H1 (cell line): ENCODE measurements at regions not wholly inside any gene's neighbourhood (a gene's known extent, or its start where the extent isn't known, plus 50 kb on each side); places are given as distances from the start of the nearest gene placed in this dataset.

ENCODE experiments used
- CTCF ChIA-PET: fragments of 300-600 bp; sonication (Branson Sonifier 250); formaldehyde crosslinking; loops from one replicate; lab custom pipeline; 2021; ENCODE audit not compliant: partially characterized antibody; lab: Charles Lee
- POLR2A ChIA-PET: fragments of 300-600 bp; sonication (Branson Sonifier 250); formaldehyde crosslinking; loops from one replicate; lab custom pipeline; 2021; ENCODE audit warnings: inconsistent platforms; ENCODE audit not compliant: partially characterized antibody; lab: Charles Lee
- DNase-seq, 2 experiments: peaks; one replicate each; pipeline versions ENCODE4 v3.0.0 to v3.0.0-alpha.2; 2010 to 2022; ENCODE audit warnings: low spot score in 2 of 2, low read depth in 1 of 2, mixed read lengths in 1 of 2
- FAIRE-seq: peaks from 2 replicates; lab custom pipeline; 2011; peaks lifted over from hg19 to GRCh38; lab: Jason Lieb, UNC
- H2AFZ ChIP-seq: 2 replicates; pipeline ENCODE4 v1.8.1; 2012; ENCODE audit warnings: low read length, inconsistent platforms
- H2AK5ac ChIP-seq: 2 replicates; pipeline ENCODE4 v1.6.1; 2013; ENCODE audit warnings: low read depth, low read length
- H2BK120ac ChIP-seq: replicated peaks from 2 replicates; pipeline ENCODE3; 2013; ENCODE audit warnings: low read depth, low read length, inconsistent platforms
- H2BK12ac ChIP-seq: 2 replicates; pipeline ENCODE4 v1.6.1; 2013; ENCODE audit warnings: low read depth, low read length
- H2BK15ac ChIP-seq: 2 replicates; pipeline ENCODE4 v1.6.1; 2013; ENCODE audit warnings: low read length
- H2BK20ac ChIP-seq: 2 replicates; pipeline ENCODE4 v1.6.1; 2013; ENCODE audit warnings: low read length
- H2BK5ac ChIP-seq: 2 replicates; pipeline ENCODE4 v1.6.1; 2013; ENCODE audit warnings: low read depth, low read length
- H3K14ac ChIP-seq: 2 replicates; pipeline ENCODE4 v1.6.1; 2013; ENCODE audit warnings: inconsistent platforms; ENCODE audit not compliant: insufficient read length
- H3K18ac ChIP-seq: 2 replicates; pipeline ENCODE4 v1.6.1; 2013; ENCODE audit warnings: low read length; ENCODE audit errors: extremely low read depth
- H3K23ac ChIP-seq: 2 replicates; pipeline ENCODE4 v1.6.1; 2013; ENCODE audit warnings: inconsistent platforms; ENCODE audit not compliant: insufficient read length
- H3K23me2 ChIP-seq: 2 replicates; pipeline ENCODE4 v1.6.1; 2013; ENCODE audit warnings: low read depth, low read length
- H3K27ac ChIP-seq: 2 replicates; pipeline ENCODE4 v1.6.1; 2011; ENCODE audit warnings: low read depth, low read length, inconsistent platforms
- H3K27me3 ChIP-seq, 4 experiments: replicated peaks in 1 of 4; 1 replicate in 1 of 4; 2 replicates in 3 of 4; pipeline versions ENCODE4 v1.6.1 to v1.8.1; 2011 to 2013; ENCODE audit warnings: low read length in 3 of 4, mild to moderate bottlenecking in 3 of 4, inconsistent platforms in 2 of 4, mixed read lengths in 2 of 4, moderate library complexity in 1 of 4; ENCODE audit not compliant: control insufficient read depth in 3 of 4, insufficient read depth in 3 of 4; ENCODE audit errors: extremely low read depth in 1 of 4
- H3K36me3 ChIP-seq, 4 experiments: 2 replicates each; pipeline versions ENCODE4 v1.6.1 to v1.8.1; 2011 to 2013; ENCODE audit warnings: mild to moderate bottlenecking in 4 of 4, low read length in 3 of 4, moderate library complexity in 2 of 4, control low read depth in 1 of 4, inconsistent platforms in 1 of 4; ENCODE audit not compliant: insufficient read depth in 4 of 4, control insufficient read depth in 2 of 4
- H3K4ac ChIP-seq: replicated peaks from 2 replicates; pipeline ENCODE3; 2013; ENCODE audit warnings: low read length, low read depth, mixed read lengths, inconsistent platforms; ENCODE audit not compliant: insufficient read length
- H3K4me1 ChIP-seq, 4 experiments: replicated peaks in 1 of 4; 1 replicate in 1 of 4; 2 replicates in 3 of 4; pipeline versions ENCODE4 v1.6.1 to v1.8.1; 2011 to 2013; ENCODE audit warnings: low read length in 3 of 4, inconsistent platforms in 2 of 4, mixed read lengths in 1 of 4; ENCODE audit not compliant: insufficient read depth in 4 of 4, control insufficient read depth in 3 of 4
- H3K4me2 ChIP-seq, 2 experiments: 2 replicates each; pipeline versions ENCODE4 v1.6.1 to v1.8.1; 2011 to 2013; ENCODE audit warnings: low read depth in 2 of 2, low read length in 2 of 2, control low read depth in 1 of 2, inconsistent platforms in 1 of 2, mild to moderate bottlenecking in 1 of 2; ENCODE audit not compliant: insufficient read depth in 1 of 2
- H3K4me3 ChIP-seq, 4 experiments: fragments of 200-600, 300-600 bp in 1 of 4; sonication (generic), shearing (Covaris generic), sonication (Bioruptor Twin) in 1 of 4; 2 replicates each; pipeline versions ENCODE4 v1.5.1 to v1.8.1; 2011 to 2016; ENCODE audit warnings: low read length in 4 of 4, low read depth in 3 of 4, control low read depth in 2 of 4, inconsistent platforms in 2 of 4, mild to moderate bottlenecking in 2 of 4, mixed read lengths in 1 of 4, moderate library complexity in 1 of 4; ENCODE audit not compliant: insufficient read depth in 2 of 4; ENCODE audit errors: extremely low read depth in 1 of 4
- H3K56ac ChIP-seq: replicated peaks from 2 replicates; pipeline ENCODE3; 2013; ENCODE audit warnings: low read depth, mild to moderate bottlenecking, mixed read lengths, low read length, inconsistent platforms; ENCODE audit not compliant: insufficient read length
- H3K79me1 ChIP-seq: 2 replicates; pipeline ENCODE4 v1.6.1; 2013; ENCODE audit warnings: low read depth, low read length, control low read depth
- H3K79me2 ChIP-seq, 2 experiments: 2 replicates each; pipeline versions ENCODE4 v1.6.1 to v1.8.1; 2012 to 2013; ENCODE audit warnings: low read length in 2 of 2, mild to moderate bottlenecking in 2 of 2, inconsistent platforms in 1 of 2; ENCODE audit not compliant: insufficient read depth in 2 of 2, control insufficient read depth in 1 of 2
- H3K9ac ChIP-seq, 4 experiments: replicated peaks in 1 of 4; 1 replicate in 1 of 4; 2 replicates in 3 of 4; pipeline versions ENCODE4 v1.6.1 to v1.8.1; 2011 to 2013; ENCODE audit warnings: low read depth in 3 of 4, low read length in 3 of 4, control low read depth in 2 of 4, mild to moderate bottlenecking in 2 of 4, moderate library complexity in 2 of 4, inconsistent platforms in 1 of 4; ENCODE audit errors: extremely low read depth in 1 of 4
- H3K9me3 ChIP-seq, 2 experiments: 2 replicates each; pipeline versions ENCODE4 v1.6.1 to v1.8.1; 2012 to 2013; ENCODE audit warnings: mild to moderate bottlenecking in 2 of 2, moderate library complexity in 2 of 2, control low read depth in 1 of 2, inconsistent platforms in 1 of 2, low read depth in 1 of 2, low read length in 1 of 2, mixed read lengths in 1 of 2; ENCODE audit not compliant: insufficient read depth in 2 of 2
- H4K20me1 ChIP-seq, 2 experiments: replicated peaks in 1 of 2; 2 replicates each; pipeline versions ENCODE3 to v1.8.1; 2011 to 2013; ENCODE audit warnings: inconsistent platforms in 2 of 2, low read length in 2 of 2, mild to moderate bottlenecking in 1 of 2; ENCODE audit not compliant: insufficient read depth in 2 of 2, control insufficient read depth in 1 of 2
- H4K5ac ChIP-seq: 2 replicates; pipeline ENCODE4 v1.6.1; 2013; ENCODE audit warnings: low read length, low read depth, mixed read lengths, inconsistent platforms; ENCODE audit not compliant: insufficient read length
- H4K8ac ChIP-seq: 2 replicates; pipeline ENCODE4 v1.8.0; 2013; ENCODE audit warnings: mild to moderate bottlenecking, moderate library complexity, low read length, inconsistent platforms; ENCODE audit not compliant: insufficient read depth; ENCODE audit errors: extremely low read depth
- H4K91ac ChIP-seq: replicated peaks from 2 replicates; pipeline ENCODE3; 2013; ENCODE audit warnings: low read length, mixed read lengths, inconsistent platforms; ENCODE audit not compliant: insufficient read length
- ASH2L ChIP-seq: fragments of 200-600, 300-600 bp; sonication (generic); IDR thresholded peaks from one replicate; pipeline ENCODE4 v1.7.1; 2017; ENCODE audit warnings: low read length
- CEBPB ChIP-seq: IDR thresholded peaks from 2 replicates; pipeline ENCODE4 v1.6.1; 2012; ENCODE audit warnings: low read depth, low read length
- EP300 ChIP-seq, 2 experiments: IDR thresholded peaks; 1 replicate in 1 of 2; 2 replicates in 1 of 2; pipeline ENCODE4 v1.6.1; 2011 to 2012; ENCODE audit warnings: low read depth in 2 of 2, low read length in 2 of 2, mild to moderate bottlenecking in 2 of 2, borderline replicate concordance in 1 of 2, inconsistent platforms in 1 of 2, moderate library complexity in 1 of 2
- JUN ChIP-seq: IDR thresholded peaks from 2 replicates; pipeline ENCODE4 v1.6.1; 2011; ENCODE audit warnings: low read depth, mild to moderate bottlenecking, improper control_type of control experiment, low read length
- POU5F1 ChIP-seq: IDR thresholded peaks from 2 replicates; pipeline ENCODE4 v1.6.1; 2011; ENCODE audit warnings: low read depth, mild to moderate bottlenecking, low read length, moderate library complexity
- TAF1 ChIP-seq: IDR thresholded peaks from 2 replicates; pipeline ENCODE4 v1.6.1; 2011; ENCODE audit warnings: mild to moderate bottlenecking, low read depth, low read length
- WGBS, 2 experiments: shearing (Covaris generic) in 1 of 2; methylation state at CpG; one replicate each; pipeline versions ENCODE4 v1.1.6 to v1.1.7; 2013 to 2015; ENCODE audit warnings: low lambda C conversion rate in 2 of 2, mixed read lengths in 2 of 2, inconsistent platforms in 1 of 2, low coverage in 1 of 2, missing lambda C conversion rate in 1 of 2; ENCODE audit not compliant: insufficient replicate concordance in 2 of 2, insufficient coverage in 1 of 2, insufficient read length in 1 of 2; ENCODE audit errors: extremely low coverage in 1 of 2, missing lambda C conversion rate in 1 of 2; 5-methylcytosine and 5-hydroxymethylcytosine counted together

- TF ChIP-seq CEBPB: no peak
- TF ChIP-seq TAF1: no peak
- no peak for TF ChIP-seq ASH2L
- TF ChIP-seq JUN: no peak
- no peak for TF ChIP-seq EP300 (IDR thresholded peaks at IDR 0.05; ENCODE audit: borderline replicate concordance in 1 of 2, low read depth in 2 of 2, low read length in 2 of 2)
- no peak for TF ChIP-seq POU5F1
- CTCF ChIA-PET: interaction anchor here (1.2 to 2.2 kb wide), 3 partner anchors 12 to 220 kb away, joined by 3 to 9 read pairs (median 4); no protein-coding TSS in a partner anchor
- no peak for FAIRE-seq
Observed at GRCh38 chr13:79900356-79900755, 419.4 kb downstream of the NDFIP2 start.

More at GRCh38 chr13:79900356-79900755, 419.4 kb downstream of the NDFIP2 start:
- Histone ChIP-seq H3K23me2 (no peaks in the 10 kb centered on the region), H4K5ac (no peak overlapping the region), H2AFZ (no peak overlapping the region), H3K27ac (no peak overlapping the region), H3K79me1 (no peaks in the 10 kb centered on the region), H4K8ac (no peak overlapping the region), H2AK5ac (no peak overlapping the region), H3K14ac (no peak overlapping the region), H3K9me3 (no peaks in the 10 kb centered on the region), H4K20me1 (no peaks in the 10 kb centered on the region), H2BK120ac (no peak overlapping the region), H2BK15ac (no peak overlapping the region), H3K56ac (no peak overlapping the region), H3K18ac (no peak overlapping the region), H2BK20ac (no peak overlapping the region), H3K79me2 (no peaks in the 10 kb centered on the region), H3K4me1 (no peaks in the 10 kb centered on the region; a peak in 1 of 7 replicates), H3K4me2 (no peak overlapping the region), H3K9ac (no peak overlapping the region), H2BK12ac (no peak overlapping the region), H3K23ac (no peak overlapping the region), H4K91ac (no peak overlapping the region), H3K4ac (no peak overlapping the region), H2BK5ac (no peak overlapping the region), H3K4me3 (no peak overlapping the region), H3K27me3 (no peaks in the 10 kb centered on the region), H3K36me3 (no peaks in the 10 kb centered on the region)
- WGBS, 2 experiments: 91% methylated on average over 1 of the region's 1 CpG; no CpG with 5 or more reads in 1 of the 2 experiments
- no peak for DNase-seq
- POLR2A ChIA-PET: no interaction called here
